IPS DF 6.9 (cell line): ENCODE measurements at regions not wholly inside any gene's neighbourhood (a gene's known extent, or its start where the extent isn't known, plus 50 kb on each side); places are given as distances from the start of the nearest gene placed in this dataset.
A peak's percentile ranks its signal among the peaks of the same experiment; 100 is the strongest.

ENCODE experiments used
- DNase-seq: peaks from one replicate; pipeline ENCODE4 v3.0.0-alpha.2; 2013; ENCODE audit warnings: low read depth, low spot score
- H3K27ac ChIP-seq: one replicate; pipeline ENCODE4 v1.5.1; 2013; ENCODE audit warnings: low read length, control low read depth
- H3K27me3 ChIP-seq: 2 replicates; pipeline ENCODE4 v1.6.1; 2013; ENCODE audit warnings: mild to moderate bottlenecking, low read length; ENCODE audit not compliant: control insufficient read depth, insufficient read depth
- H3K36me3 ChIP-seq: 2 replicates; pipeline ENCODE4 v1.6.1; 2013; ENCODE audit warnings: low read length; ENCODE audit not compliant: control insufficient read depth, insufficient read depth
- H3K4me1 ChIP-seq: 2 replicates; pipeline ENCODE4 v1.6.1; 2013; ENCODE audit warnings: low read length; ENCODE audit not compliant: control insufficient read depth, insufficient read depth
- H3K4me3 ChIP-seq: 2 replicates; pipeline ENCODE4 v1.5.1; 2013; ENCODE audit warnings: mild to moderate bottlenecking, low read length
- H3K9me3 ChIP-seq: 2 replicates; pipeline ENCODE4 v1.6.1; 2013; ENCODE audit warnings: low read length, inconsistent platforms; ENCODE audit not compliant: control insufficient read depth, insufficient read depth
- WGBS: extraction: QIAGEN DNeasy Blood & Tissue Kit; methylation state at CpG from one replicate; pipeline ENCODE4 v1.1.7; 2013; ENCODE audit warnings: mixed read lengths, missing lambda C conversion rate; ENCODE audit not compliant: insufficient read length, insufficient coverage; 5-methylcytosine and 5-hydroxymethylcytosine counted together

GRCh38 chr16:25413975-25414374 is 156.3 kb upstream of the ZKSCAN2 start:
- no peaks in the 10 kb centered on the region for H3K4me1 ChIP-seq
- H3K4me3 ChIP-seq = no peak overlapping the region
- no peaks in the 10 kb centered on the region for H3K27me3 ChIP-seq
- H3K27ac ChIP-seq = no peak overlapping the region
- no peak for DNase-seq
- no peaks in the 10 kb centered on the region for H3K36me3 ChIP-seq
- H3K9me3 ChIP-seq = no peaks in the 10 kb centered on the region
- WGBS = no CpG with 5 or more reads among the region's 1 CpG

GRCh38 chr16:25413133-25413532 is 155.5 kb upstream of the ZKSCAN2 start:
- no peaks in the 10 kb centered on the region for H3K4me1 ChIP-seq
- no peak overlapping the region for H3K27ac ChIP-seq
- no peaks in the 10 kb centered on the region for H3K9me3 ChIP-seq
- H3K27me3 ChIP-seq = no peaks in the 10 kb centered on the region
- H3K36me3 ChIP-seq = no peaks in the 10 kb centered on the region
- no peak overlapping the region for H3K4me3 ChIP-seq
- no peak for DNase-seq

- H3K27ac ChIP-seq = no peak overlapping the region
- no peaks in the 10 kb centered on the region for H3K4me1 ChIP-seq
- no peaks in the 10 kb centered on the region for H3K9me3 ChIP-seq
- WGBS = no CpG with 5 or more reads among the region's 8 CpGs
- H3K27me3 ChIP-seq = no peaks in the 10 kb centered on the region
- no peak for DNase-seq
- H3K4me3 ChIP-seq = no peak overlapping the region
- no peaks in the 10 kb centered on the region for H3K36me3 ChIP-seq
Measured at GRCh38 chr16:25411396-25412081, 153.9 kb upstream of the ZKSCAN2 start.

- Histone ChIP-seq H3K4me3 (no peak overlapping the region), H3K36me3 (no peaks in the 10 kb centered on the region), H3K27me3 (no peaks in the 10 kb centered on the region), H3K4me1 (no peaks in the 10 kb centered on the region), H3K9me3 (no peaks in the 10 kb centered on the region), H3K27ac (no peak overlapping the region)
- no peak for DNase-seq
- no CpG with 5 or more reads among the region's 1 CpG for WGBS
Measured at GRCh38 chr16:25403852-25404251, 146.2 kb upstream of the ZKSCAN2 start.

- no peaks in the 10 kb centered on the region for H3K9me3 ChIP-seq
- H3K4me1 ChIP-seq = no peaks in the 10 kb centered on the region
- H3K4me3 ChIP-seq = no peak overlapping the region
- H3K36me3 ChIP-seq = no peaks in the 10 kb centered on the region
- DNase-seq = peak; percentile 43
- H3K27me3 ChIP-seq = no peaks in the 10 kb centered on the region
- no peak overlapping the region for H3K27ac ChIP-seq
Measured at GRCh38 chr16:25395528-25395927, 137.9 kb upstream of the ZKSCAN2 start.

- H3K27me3 ChIP-seq = no peaks in the 10 kb centered on the region
- H3K9me3 ChIP-seq = no peaks in the 10 kb centered on the region
- no peaks in the 10 kb centered on the region for H3K36me3 ChIP-seq
- no peak overlapping the region for H3K27ac ChIP-seq
- H3K4me1 ChIP-seq = no peaks in the 10 kb centered on the region
- no peak for DNase-seq
- no peak overlapping the region for H3K4me3 ChIP-seq
Measured at GRCh38 chr16:25390761-25391160, 133.1 kb upstream of the ZKSCAN2 start.

GRCh38 chr16:25374556-25374955 is 116.9 kb upstream of the ZKSCAN2 start:
- H3K4me3 ChIP-seq = no peak overlapping the region
- H3K9me3 ChIP-seq = no peaks in the 10 kb centered on the region
- no peak overlapping the region for H3K27ac ChIP-seq
- no CpG with 5 or more reads among the region's 4 CpGs for WGBS
- H3K4me1 ChIP-seq = no peaks in the 10 kb centered on the region
- DNase-seq = no peak
- no peaks in the 10 kb centered on the region for H3K36me3 ChIP-seq
- no peaks in the 10 kb centered on the region for H3K27me3 ChIP-seq

- Histone ChIP-seq H3K27me3 (no peaks in the 10 kb centered on the region), H3K4me3 (no peak overlapping the region), H3K27ac (no peak overlapping the region), H3K36me3 (no peaks in the 10 kb centered on the region), H3K4me1 (no peaks in the 10 kb centered on the region; the same call in 1 of the 2 replicates), H3K9me3 (no peaks in the 10 kb centered on the region)
- DNase-seq = no peak
- WGBS = no CpG with 5 or more reads among the region's 2 CpGs
Measured at GRCh38 chr16:25372716-25373115, 115.1 kb upstream of the ZKSCAN2 start.

- no peaks in the 10 kb centered on the region for H3K27me3 ChIP-seq
- no peak overlapping the region for H3K27ac ChIP-seq
- H3K36me3 ChIP-seq = no peaks in the 10 kb centered on the region
- H3K9me3 ChIP-seq = no peaks in the 10 kb centered on the region
- no peaks in the 10 kb centered on the region; the same call in 1 of the 2 replicates for H3K4me1 ChIP-seq
- no CpG with 5 or more reads among the region's 6 CpGs for WGBS
- DNase-seq = no peak
- H3K4me3 ChIP-seq = no peak overlapping the region
Measured at GRCh38 chr16:25371342-25371741, 113.7 kb upstream of the ZKSCAN2 start.

- WGBS = no CpG with 5 or more reads among the region's 6 CpGs
Measured at GRCh38 chr16:25370541-25370940, 112.9 kb upstream of the ZKSCAN2 start.

GRCh38 chr16:25367773-25368524 is 110.3 kb upstream of the ZKSCAN2 start:
- no CpG with 5 or more reads among the region's 8 CpGs for WGBS
- DNase-seq = no peak

More at GRCh38 chr16:25370541-25370940, 112.9 kb upstream of the ZKSCAN2 start:
- no peaks in the 10 kb centered on the region; the same call in 1 of the 2 replicates for H3K4me1 ChIP-seq
- no peak for DNase-seq
- no peaks in the 10 kb centered on the region for H3K9me3 ChIP-seq
- H3K27me3 ChIP-seq = no peaks in the 10 kb centered on the region
- H3K4me3 ChIP-seq = no peak overlapping the region
- no peak overlapping the region for H3K27ac ChIP-seq
- H3K36me3 ChIP-seq = no peaks in the 10 kb centered on the region

More at GRCh38 chr16:25367773-25368524, 110.3 kb upstream of the ZKSCAN2 start:
- Histone ChIP-seq H3K27me3 (no peaks in the 10 kb centered on the region), H3K36me3 (no peaks in the 10 kb centered on the region), H3K4me3 (no peak overlapping the region), H3K27ac (no peak overlapping the region), H3K9me3 (no peaks in the 10 kb centered on the region), H3K4me1 (no peaks in the 10 kb centered on the region; the same call in 1 of the 2 replicates)
